Kidney epithelial cell (primary cell): ENCODE measurements at regions not wholly inside any gene's neighbourhood (a gene's known extent, or its start where the extent isn't known, plus 50 kb on each side); places are given as distances from the start of the nearest gene placed in this dataset.

Experiments
- DNase-seq: peaks from one replicate; pipeline ENCODE4 v3.0.0-alpha.2; 2010; ENCODE audit warnings: low read depth
- H3K27me3 ChIP-seq: 2 replicates; pipeline ENCODE4 v1.6.0; 2011; ENCODE audit warnings: low read length; ENCODE audit not compliant: control insufficient read depth, insufficient read depth
- H3K36me3 ChIP-seq: 2 replicates; pipeline ENCODE4 v1.5.1; 2011; ENCODE audit warnings: low read length; ENCODE audit not compliant: control insufficient read depth, insufficient read depth
- H3K4me3 ChIP-seq: 2 replicates; pipeline ENCODE4 v1.5.1; 2011; ENCODE audit warnings: low read depth, mild to moderate bottlenecking, control low read depth, low read length
- CTCF ChIP-seq: IDR thresholded peaks from 2 replicates; pipeline ENCODE4 v1.5.1; 2011; ENCODE audit warnings: mild to moderate bottlenecking, moderate library complexity, low read length, control low read depth, inconsistent platforms; ENCODE audit not compliant: insufficient read depth, poor library complexity, severe bottlenecking

- H3K4me3 ChIP-seq, result no peak overlapping the region
- TF ChIP-seq CTCF, result no peak
- H3K36me3 ChIP-seq, result no peaks in the 10 kb centered on the region
- H3K27me3 ChIP-seq, result no peaks in the 10 kb centered on the region
- DNase-seq, result no peak
These were observed 383.2 kb upstream of the KCNMB2 start for GRCh38 chr3:178152988-178153387.

GRCh38 chr3:178155521-178155920 lies 380.7 kb upstream of the KCNMB2 start:
- Histone ChIP-seq H3K36me3 (no peaks in the 10 kb centered on the region), H3K27me3 (no peaks in the 10 kb centered on the region), H3K4me3 (no peak overlapping the region)
- DNase-seq, result no peak
- peak; percentile 20 for TF ChIP-seq CTCF

GRCh38 chr3:178156301-178156700 lies 379.9 kb upstream of the KCNMB2 start:
- H3K36me3 ChIP-seq, result no peaks in the 10 kb centered on the region
- TF ChIP-seq CTCF, result no peak
- no peak for DNase-seq
- H3K4me3 ChIP-seq, result no peak overlapping the region
- no peaks in the 10 kb centered on the region for H3K27me3 ChIP-seq

- TF ChIP-seq CTCF, result no peak
- Histone ChIP-seq H3K4me3 (no peak overlapping the region), H3K36me3 (no peaks in the 10 kb centered on the region), H3K27me3 (no peaks in the 10 kb centered on the region)
- no peak for DNase-seq
These were observed 376.5 kb upstream of the KCNMB2 start for GRCh38 chr3:178159691-178160220.

- Histone ChIP-seq H3K4me3 (no peak overlapping the region), H3K27me3 (no peaks in the 10 kb centered on the region), H3K36me3 (no peaks in the 10 kb centered on the region)
- TF ChIP-seq CTCF, result no peak
- DNase-seq, result no peak
These were observed 366.8 kb upstream of the KCNMB2 start for GRCh38 chr3:178169421-178169820.
